H1 (cell line): ENCODE measurements at regions not wholly inside any gene's neighbourhood (a gene's known extent, or its start where the extent isn't known, plus 50 kb on each side); places are given as distances from the start of the nearest gene placed in this dataset.

ENCODE experiments used
- ATF3 ChIP-seq: IDR thresholded peaks from 2 replicates; pipeline ENCODE4 v1.6.1; 2011; ENCODE audit warnings: low read depth, mild to moderate bottlenecking, low read length; ENCODE audit not compliant: insufficient read depth
- CHD2 ChIP-seq: IDR thresholded peaks from 2 replicates; pipeline ENCODE4 v1.6.1; 2012; ENCODE audit warnings: low read length, improper control_type of control experiment
- CHD7 ChIP-seq: fragments of 300-600 bp; sonication (generic); IDR thresholded peaks from 2 replicates; pipeline ENCODE4 v1.7.1; 2012; ENCODE audit warnings: low read length, moderate library complexity, mild to moderate bottlenecking, inconsistent platforms; ENCODE audit not compliant: insufficient replicate concordance
- GABPA ChIP-seq: IDR thresholded peaks from 2 replicates; pipeline ENCODE4 v1.6.1; 2011; ENCODE audit warnings: mild to moderate bottlenecking, low read length, moderate library complexity, borderline replicate concordance; ENCODE audit not compliant: insufficient read depth
- POLR2AphosphoS5 ChIP-seq: IDR thresholded peaks from 2 replicates; pipeline ENCODE4 v1.6.1; 2011; ENCODE audit warnings: low read depth, low read length
- SP1 ChIP-seq: IDR thresholded peaks from 2 replicates; pipeline ENCODE4 v1.6.1; 2011; ENCODE audit warnings: low read depth, low read length
- TAF1 ChIP-seq: IDR thresholded peaks from 2 replicates; pipeline ENCODE4 v1.6.1; 2011; ENCODE audit warnings: mild to moderate bottlenecking, low read depth, low read length

GRCh38 chr5:122516432-122516743 lies 204.4 kb downstream of the SNCAIP start (continued):
- TF ChIP-seq CHD7 (no peak), CHD2 (no peak), TAF1 (no peak), POLR2AphosphoS5 (no peak), ATF3 (no peak), GABPA (no peak), SP1 (no peak)
- TF ChIP-seq, all 59 proteins: peak for 0
